H1 (cell line): ENCODE measurements at regions not wholly inside any gene's neighbourhood (a gene's known extent, or its start where the extent isn't known, plus 50 kb on each side); places are given as distances from the start of the nearest gene placed in this dataset.

Experiments used
- CTCF ChIA-PET: fragments of 300-600 bp; sonication (Branson Sonifier 250); formaldehyde crosslinking; loops from one replicate; lab custom pipeline; 2021; ENCODE audit not compliant: partially characterized antibody; lab: Charles Lee
- POLR2A ChIA-PET: fragments of 300-600 bp; sonication (Branson Sonifier 250); formaldehyde crosslinking; loops from one replicate; lab custom pipeline; 2021; ENCODE audit warnings: inconsistent platforms; ENCODE audit not compliant: partially characterized antibody; lab: Charles Lee
- DNase-seq, 2 experiments: peaks; one replicate each; pipeline versions ENCODE4 v3.0.0 to v3.0.0-alpha.2; 2010 to 2022; ENCODE audit warnings: low spot score in 2 of 2, low read depth in 1 of 2, mixed read lengths in 1 of 2
- FAIRE-seq: peaks from 2 replicates; lab custom pipeline; 2011; peaks lifted over from hg19 to GRCh38; lab: Jason Lieb, UNC
- H2AFZ ChIP-seq: 2 replicates; pipeline ENCODE4 v1.8.1; 2012; ENCODE audit warnings: low read length, inconsistent platforms
- H2AK5ac ChIP-seq: 2 replicates; pipeline ENCODE4 v1.6.1; 2013; ENCODE audit warnings: low read depth, low read length
- H2BK120ac ChIP-seq: replicated peaks from 2 replicates; pipeline ENCODE3; 2013; ENCODE audit warnings: low read depth, low read length, inconsistent platforms
- H2BK12ac ChIP-seq: 2 replicates; pipeline ENCODE4 v1.6.1; 2013; ENCODE audit warnings: low read depth, low read length
- H2BK15ac ChIP-seq: 2 replicates; pipeline ENCODE4 v1.6.1; 2013; ENCODE audit warnings: low read length
- H2BK20ac ChIP-seq: 2 replicates; pipeline ENCODE4 v1.6.1; 2013; ENCODE audit warnings: low read length
- H2BK5ac ChIP-seq: 2 replicates; pipeline ENCODE4 v1.6.1; 2013; ENCODE audit warnings: low read depth, low read length
- H3K14ac ChIP-seq: 2 replicates; pipeline ENCODE4 v1.6.1; 2013; ENCODE audit warnings: inconsistent platforms; ENCODE audit not compliant: insufficient read length
- H3K18ac ChIP-seq: 2 replicates; pipeline ENCODE4 v1.6.1; 2013; ENCODE audit warnings: low read length; ENCODE audit errors: extremely low read depth
- H3K23ac ChIP-seq: 2 replicates; pipeline ENCODE4 v1.6.1; 2013; ENCODE audit warnings: inconsistent platforms; ENCODE audit not compliant: insufficient read length
- H3K23me2 ChIP-seq: 2 replicates; pipeline ENCODE4 v1.6.1; 2013; ENCODE audit warnings: low read depth, low read length
- H3K27ac ChIP-seq: 2 replicates; pipeline ENCODE4 v1.6.1; 2011; ENCODE audit warnings: low read depth, low read length, inconsistent platforms
- H3K27me3 ChIP-seq, 4 experiments: replicated peaks in 1 of 4; 1 replicate in 1 of 4; 2 replicates in 3 of 4; pipeline versions ENCODE4 v1.6.1 to v1.8.1; 2011 to 2013; ENCODE audit warnings: low read length in 3 of 4, mild to moderate bottlenecking in 3 of 4, inconsistent platforms in 2 of 4, mixed read lengths in 2 of 4, moderate library complexity in 1 of 4; ENCODE audit not compliant: control insufficient read depth in 3 of 4, insufficient read depth in 3 of 4; ENCODE audit errors: extremely low read depth in 1 of 4
- H3K36me3 ChIP-seq, 4 experiments: 2 replicates each; pipeline versions ENCODE4 v1.6.1 to v1.8.1; 2011 to 2013; ENCODE audit warnings: mild to moderate bottlenecking in 4 of 4, low read length in 3 of 4, moderate library complexity in 2 of 4, control low read depth in 1 of 4, inconsistent platforms in 1 of 4; ENCODE audit not compliant: insufficient read depth in 4 of 4, control insufficient read depth in 2 of 4
- H3K4ac ChIP-seq: replicated peaks from 2 replicates; pipeline ENCODE3; 2013; ENCODE audit warnings: low read length, low read depth, mixed read lengths, inconsistent platforms; ENCODE audit not compliant: insufficient read length
- H3K4me1 ChIP-seq, 4 experiments: replicated peaks in 1 of 4; 1 replicate in 1 of 4; 2 replicates in 3 of 4; pipeline versions ENCODE4 v1.6.1 to v1.8.1; 2011 to 2013; ENCODE audit warnings: low read length in 3 of 4, inconsistent platforms in 2 of 4, mixed read lengths in 1 of 4; ENCODE audit not compliant: insufficient read depth in 4 of 4, control insufficient read depth in 3 of 4
- H3K4me2 ChIP-seq, 2 experiments: 2 replicates each; pipeline versions ENCODE4 v1.6.1 to v1.8.1; 2011 to 2013; ENCODE audit warnings: low read depth in 2 of 2, low read length in 2 of 2, control low read depth in 1 of 2, inconsistent platforms in 1 of 2, mild to moderate bottlenecking in 1 of 2; ENCODE audit not compliant: insufficient read depth in 1 of 2
- H3K4me3 ChIP-seq, 4 experiments: fragments of 200-600, 300-600 bp in 1 of 4; sonication (generic), shearing (Covaris generic), sonication (Bioruptor Twin) in 1 of 4; 2 replicates each; pipeline versions ENCODE4 v1.5.1 to v1.8.1; 2011 to 2016; ENCODE audit warnings: low read length in 4 of 4, low read depth in 3 of 4, control low read depth in 2 of 4, inconsistent platforms in 2 of 4, mild to moderate bottlenecking in 2 of 4, mixed read lengths in 1 of 4, moderate library complexity in 1 of 4; ENCODE audit not compliant: insufficient read depth in 2 of 4; ENCODE audit errors: extremely low read depth in 1 of 4
- H3K56ac ChIP-seq: replicated peaks from 2 replicates; pipeline ENCODE3; 2013; ENCODE audit warnings: low read depth, mild to moderate bottlenecking, mixed read lengths, low read length, inconsistent platforms; ENCODE audit not compliant: insufficient read length
- H3K79me1 ChIP-seq: 2 replicates; pipeline ENCODE4 v1.6.1; 2013; ENCODE audit warnings: low read depth, low read length, control low read depth
- H3K79me2 ChIP-seq, 2 experiments: 2 replicates each; pipeline versions ENCODE4 v1.6.1 to v1.8.1; 2012 to 2013; ENCODE audit warnings: low read length in 2 of 2, mild to moderate bottlenecking in 2 of 2, inconsistent platforms in 1 of 2; ENCODE audit not compliant: insufficient read depth in 2 of 2, control insufficient read depth in 1 of 2
- H3K9ac ChIP-seq, 4 experiments: replicated peaks in 1 of 4; 1 replicate in 1 of 4; 2 replicates in 3 of 4; pipeline versions ENCODE4 v1.6.1 to v1.8.1; 2011 to 2013; ENCODE audit warnings: low read depth in 3 of 4, low read length in 3 of 4, control low read depth in 2 of 4, mild to moderate bottlenecking in 2 of 4, moderate library complexity in 2 of 4, inconsistent platforms in 1 of 4; ENCODE audit errors: extremely low read depth in 1 of 4
- H3K9me3 ChIP-seq, 2 experiments: 2 replicates each; pipeline versions ENCODE4 v1.6.1 to v1.8.1; 2012 to 2013; ENCODE audit warnings: mild to moderate bottlenecking in 2 of 2, moderate library complexity in 2 of 2, control low read depth in 1 of 2, inconsistent platforms in 1 of 2, low read depth in 1 of 2, low read length in 1 of 2, mixed read lengths in 1 of 2; ENCODE audit not compliant: insufficient read depth in 2 of 2
- H4K20me1 ChIP-seq, 2 experiments: replicated peaks in 1 of 2; 2 replicates each; pipeline versions ENCODE3 to v1.8.1; 2011 to 2013; ENCODE audit warnings: inconsistent platforms in 2 of 2, low read length in 2 of 2, mild to moderate bottlenecking in 1 of 2; ENCODE audit not compliant: insufficient read depth in 2 of 2, control insufficient read depth in 1 of 2
- H4K5ac ChIP-seq: 2 replicates; pipeline ENCODE4 v1.6.1; 2013; ENCODE audit warnings: low read length, low read depth, mixed read lengths, inconsistent platforms; ENCODE audit not compliant: insufficient read length
- H4K8ac ChIP-seq: 2 replicates; pipeline ENCODE4 v1.8.0; 2013; ENCODE audit warnings: mild to moderate bottlenecking, moderate library complexity, low read length, inconsistent platforms; ENCODE audit not compliant: insufficient read depth; ENCODE audit errors: extremely low read depth
- H4K91ac ChIP-seq: replicated peaks from 2 replicates; pipeline ENCODE3; 2013; ENCODE audit warnings: low read length, mixed read lengths, inconsistent platforms; ENCODE audit not compliant: insufficient read length
- BRCA1 ChIP-seq: IDR thresholded peaks from 2 replicates; pipeline ENCODE4 v1.6.1; 2012; ENCODE audit warnings: low read depth, low read length, improper control_type of control experiment
- EP300 ChIP-seq, 2 experiments: IDR thresholded peaks; 1 replicate in 1 of 2; 2 replicates in 1 of 2; pipeline ENCODE4 v1.6.1; 2011 to 2012; ENCODE audit warnings: low read depth in 2 of 2, low read length in 2 of 2, mild to moderate bottlenecking in 2 of 2, borderline replicate concordance in 1 of 2, inconsistent platforms in 1 of 2, moderate library complexity in 1 of 2
- EZH2 ChIP-seq: fragments of 200-600 bp; sonication (generic); IDR thresholded peaks from 2 replicates; pipeline ENCODE4 v1.7.1; 2012; ENCODE audit warnings: low read depth, mild to moderate bottlenecking, moderate library complexity, low read length, inconsistent platforms; ENCODE audit not compliant: severe bottlenecking
- KDM1A ChIP-seq: fragments of 200-600, 300-600 bp; sonication (generic); IDR thresholded peaks from 2 replicates; pipeline ENCODE4 v1.7.1; 2016; ENCODE audit warnings: mild to moderate bottlenecking, low read length, borderline replicate concordance
- MAX ChIP-seq: IDR thresholded peaks from 2 replicates; pipeline ENCODE4 v1.6.1; 2012; ENCODE audit warnings: inconsistent platforms
- RAD21 ChIP-seq, 2 experiments: IDR thresholded peaks in 1 of 2; conservative IDR thresholded peaks in 1 of 2; 2 replicates each; pipeline ENCODE4 v1.6.1; 2011; ENCODE audit warnings: low read depth in 2 of 2, low read length in 2 of 2, improper control_type of control experiment in 1 of 2, inconsistent platforms in 1 of 2, mild to moderate bottlenecking in 1 of 2, moderate library complexity in 1 of 2
- WGBS, 2 experiments: shearing (Covaris generic) in 1 of 2; methylation state at CpG; one replicate each; pipeline versions ENCODE4 v1.1.6 to v1.1.7; 2013 to 2015; ENCODE audit warnings: low lambda C conversion rate in 2 of 2, mixed read lengths in 2 of 2, inconsistent platforms in 1 of 2, low coverage in 1 of 2, missing lambda C conversion rate in 1 of 2; ENCODE audit not compliant: insufficient replicate concordance in 2 of 2, insufficient coverage in 1 of 2, insufficient read length in 1 of 2; ENCODE audit errors: extremely low coverage in 1 of 2, missing lambda C conversion rate in 1 of 2; 5-methylcytosine and 5-hydroxymethylcytosine counted together

GRCh38 chr4:79472036-79472435 is 64.0 kb upstream of the GK2 start:
- H3K9me3 ChIP-seq: no peaks in the 10 kb centered on the region
- H3K27me3 ChIP-seq: no peaks in the 10 kb centered on the region
- no peak overlapping the region for H2BK5ac ChIP-seq
- no peak overlapping the region for H4K5ac ChIP-seq
- no peak overlapping the region for H4K8ac ChIP-seq
- no peak overlapping the region for H3K14ac ChIP-seq
- H3K27ac ChIP-seq: no peak overlapping the region
- CTCF ChIA-PET: no interaction called here
- WGBS, 2 experiments: 90% methylated on average over 1 of the region's 1 CpG; no CpG with 5 or more reads in 1 of the 2 experiments
- no peak overlapping the region for H2BK120ac ChIP-seq
- FAIRE-seq: no peak
- H3K4ac ChIP-seq: no peak overlapping the region
- no peak overlapping the region for H3K4me3 ChIP-seq
- no peak overlapping the region for H2BK20ac ChIP-seq
- H3K18ac ChIP-seq: no peak overlapping the region
- DNase-seq: no peak
- no peaks in the 10 kb centered on the region for H4K20me1 ChIP-seq
- no peak overlapping the region for H3K56ac ChIP-seq
- no peak overlapping the region for H2AK5ac ChIP-seq
- no peaks in the 10 kb centered on the region for H3K23me2 ChIP-seq
- no peaks in the 10 kb centered on the region for H3K36me3 ChIP-seq
- H3K79me1 ChIP-seq: no peaks in the 10 kb centered on the region
- no peaks in the 10 kb centered on the region for H3K79me2 ChIP-seq
- H2BK15ac ChIP-seq: no peak overlapping the region
- no peak overlapping the region for H4K91ac ChIP-seq
- POLR2A ChIA-PET: no interaction called here
- H3K9ac ChIP-seq: no peak overlapping the region
- H3K4me1 ChIP-seq: no peaks in the 10 kb centered on the region
- H3K23ac ChIP-seq: no peak overlapping the region
- no peak overlapping the region for H2AFZ ChIP-seq
- H2BK12ac ChIP-seq: no peak overlapping the region
- no peak overlapping the region for H3K4me2 ChIP-seq
- TF ChIP-seq BRCA1: no peak
- no peak for TF ChIP-seq KDM1A
- TF ChIP-seq EZH2: no peak
- no peak for TF ChIP-seq EP300 (IDR thresholded peaks at IDR 0.05; ENCODE audit: borderline replicate concordance in 1 of 2, low read depth in 2 of 2, low read length in 2 of 2)
- TF ChIP-seq MAX: no peak
- no peak for TF ChIP-seq RAD21 (IDR thresholded peaks at IDR 0.05 in 1 of 2, conservative IDR thresholded peaks at IDR 0.05 in 1 of 2; ENCODE audit: low read depth in 2 of 2, low read length in 2 of 2)
